Parathyroid adenoma (tissue), 2 donors: ENCODE measurements at regions not wholly inside any gene's neighbourhood (a gene's known extent, or its start where the extent isn't known, plus 50 kb on each side); places are given as distances from the start of the nearest gene placed in this dataset.

Source experiments
- H2AFZ ChIP-seq: fragments of 300-600 bp; sonication (generic); one replicate; pipeline ENCODE4 v1.7.0; 2017; ENCODE audit warnings: antibody characterized with exemption, mild to moderate bottlenecking
- H3K27ac ChIP-seq: fragments of 300-600 bp; sonication (generic); one replicate; pipeline ENCODE4 v1.7.0; 2017
- H3K27me3 ChIP-seq: fragments of 300-600 bp; sonication (generic); one replicate; pipeline ENCODE4 v1.7.0; 2017; ENCODE audit warnings: low read length; ENCODE audit not compliant: control insufficient read depth, insufficient read depth
- H3K36me3 ChIP-seq: fragments of 300-600 bp; sonication (generic); one replicate; pipeline ENCODE4 v1.7.0; 2017; ENCODE audit warnings: low read length; ENCODE audit not compliant: control insufficient read depth, insufficient read depth
- H3K4me1 ChIP-seq: fragments of 300-600 bp; sonication (generic); one replicate; pipeline ENCODE4 v1.7.0; 2017; ENCODE audit warnings: control low read depth
- H3K4me2 ChIP-seq: fragments of 300-600 bp; sonication (generic); one replicate; pipeline ENCODE4 v1.7.0; 2017; ENCODE audit warnings: low read length
- H3K4me3 ChIP-seq: fragments of 300-600 bp; sonication (generic); one replicate; pipeline ENCODE4 v1.7.0; 2017; ENCODE audit warnings: low read depth, low read length
- H3K79me2 ChIP-seq: fragments of 300-600 bp; sonication (generic); one replicate; pipeline ENCODE4 v1.7.0; 2017; ENCODE audit warnings: control low read depth
- H3K9ac ChIP-seq: fragments of 300-600 bp; sonication (generic); one replicate; pipeline ENCODE4 v1.7.0; 2017; ENCODE audit warnings: mild to moderate bottlenecking
- H3K9me3 ChIP-seq: fragments of 300-600 bp; sonication (generic); one replicate; pipeline ENCODE4 v1.7.0; 2017; ENCODE audit warnings: low read length; ENCODE audit not compliant: control insufficient read depth
- TF ChIP-seq, protein P1 (sequence below): fragments of 300-600 bp; sonication (generic); IDR thresholded peaks from one replicate; pipeline ENCODE4 v1.7.0; 2017; ENCODE audit warnings: antibody characterized with exemption, mild to moderate bottlenecking
- donor health status: primary hyperparathyroidism.

DNA sequence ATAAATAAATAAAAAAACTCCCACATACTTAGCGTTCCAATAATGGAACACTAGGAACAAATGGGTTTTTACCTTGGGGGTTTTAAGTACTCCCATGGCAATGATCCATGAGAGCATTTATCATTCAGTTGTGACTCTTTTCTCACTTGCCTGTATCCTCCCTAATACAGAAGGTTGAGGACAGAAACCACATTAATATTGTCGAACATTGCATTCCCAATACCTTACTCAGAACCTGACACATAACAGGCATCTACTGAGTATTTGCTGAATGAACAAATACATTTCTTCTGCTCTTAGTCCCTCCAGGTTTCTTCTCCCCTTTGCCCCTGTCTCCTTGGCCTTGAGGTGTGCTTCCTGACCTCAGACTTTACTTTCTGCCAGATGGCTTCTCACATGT lies 175.9 kb downstream of the CEMIP2 start:
- TF ChIP-seq, protein P1, sequence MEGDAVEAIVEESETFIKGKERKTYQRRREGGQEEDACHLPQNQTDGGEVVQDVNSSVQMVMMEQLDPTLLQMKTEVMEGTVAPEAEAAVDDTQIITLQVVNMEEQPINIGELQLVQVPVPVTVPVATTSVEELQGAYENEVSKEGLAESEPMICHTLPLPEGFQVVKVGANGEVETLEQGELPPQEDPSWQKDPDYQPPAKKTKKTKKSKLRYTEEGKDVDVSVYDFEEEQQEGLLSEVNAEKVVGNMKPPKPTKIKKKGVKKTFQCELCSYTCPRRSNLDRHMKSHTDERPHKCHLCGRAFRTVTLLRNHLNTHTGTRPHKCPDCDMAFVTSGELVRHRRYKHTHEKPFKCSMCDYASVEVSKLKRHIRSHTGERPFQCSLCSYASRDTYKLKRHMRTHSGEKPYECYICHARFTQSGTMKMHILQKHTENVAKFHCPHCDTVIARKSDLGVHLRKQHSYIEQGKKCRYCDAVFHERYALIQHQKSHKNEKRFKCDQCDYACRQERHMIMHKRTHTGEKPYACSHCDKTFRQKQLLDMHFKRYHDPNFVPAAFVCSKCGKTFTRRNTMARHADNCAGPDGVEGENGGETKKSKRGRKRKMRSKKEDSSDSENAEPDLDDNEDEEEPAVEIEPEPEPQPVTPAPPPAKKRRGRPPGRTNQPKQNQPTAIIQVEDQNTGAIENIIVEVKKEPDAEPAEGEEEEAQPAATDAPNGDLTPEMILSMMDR = no peak
- no peaks in the 10 kb centered on the region for H3K79me2 ChIP-seq
- no peak overlapping the region for H3K4me3 ChIP-seq
- no peak overlapping the region for H2AFZ ChIP-seq
- no peak overlapping the region for H3K9ac ChIP-seq
- no peak overlapping the region for H3K27ac ChIP-seq
- no peaks in the 10 kb centered on the region for H3K36me3 ChIP-seq
- no peak overlapping the region for H3K4me2 ChIP-seq
- H3K27me3 ChIP-seq = no peaks in the 10 kb centered on the region
- no peaks in the 10 kb centered on the region for H3K9me3 ChIP-seq
- no peaks in the 10 kb centered on the region for H3K4me1 ChIP-seq

DNA sequence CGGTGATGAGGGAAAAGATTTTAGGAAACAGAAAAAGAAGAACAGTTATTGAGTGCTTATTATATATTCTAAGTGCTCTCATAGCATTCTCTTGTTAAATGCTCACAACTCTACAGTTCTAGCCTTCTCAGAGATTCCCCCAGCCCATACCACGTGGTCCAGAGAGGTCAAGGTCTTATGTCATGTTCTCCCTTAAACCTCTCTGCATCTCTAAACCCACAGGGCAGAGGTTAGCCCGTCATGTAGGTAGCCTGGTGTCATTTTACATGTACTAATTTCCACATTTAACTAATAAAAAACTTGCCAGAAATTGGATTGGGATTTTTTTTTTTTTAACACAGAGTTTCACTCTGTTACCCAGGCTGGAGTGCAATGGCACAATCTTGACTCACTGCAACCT lies 178.0 kb downstream of the CEMIP2 start:
- Histone ChIP-seq H3K4me3 (no peak overlapping the region), H2AFZ (no peak overlapping the region), H3K4me2 (no peak overlapping the region), H3K4me1 (no peaks in the 10 kb centered on the region), H3K27me3 (no peaks in the 10 kb centered on the region), H3K9me3 (no peaks in the 10 kb centered on the region), H3K36me3 (no peaks in the 10 kb centered on the region), H3K79me2 (no peaks in the 10 kb centered on the region), H3K27ac (no peak overlapping the region), H3K9ac (no peak overlapping the region)
- TF ChIP-seq, protein P1 = no peak

DNA sequence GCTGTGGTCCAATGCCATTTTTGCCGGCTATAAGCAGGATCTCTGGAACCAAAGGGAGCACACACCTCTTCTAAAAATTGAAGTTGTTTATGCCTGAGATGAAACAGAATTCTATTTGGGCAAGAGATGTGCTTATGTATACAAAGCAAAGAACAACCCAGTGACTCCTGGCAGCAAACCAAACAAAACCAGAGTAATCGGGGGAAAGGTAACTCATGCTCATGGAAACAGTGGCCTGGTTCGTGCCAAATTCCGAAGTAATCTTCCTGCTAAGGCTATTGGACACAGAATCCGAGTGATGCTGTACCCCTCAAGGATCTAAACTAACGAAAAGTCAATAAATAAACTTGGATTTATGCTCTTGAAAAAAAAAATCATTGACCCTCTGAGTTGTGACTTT lies 178.7 kb downstream of the CEMIP2 start:
- no peak overlapping the region for H3K4me2 ChIP-seq
- no peaks in the 10 kb centered on the region for H3K27me3 ChIP-seq
- no peak overlapping the region for H3K4me3 ChIP-seq
- TF ChIP-seq, protein P1 = no peak
- no peak overlapping the region for H3K9ac ChIP-seq
- H3K79me2 ChIP-seq = no peaks in the 10 kb centered on the region
- no peaks in the 10 kb centered on the region for H3K36me3 ChIP-seq
- no peaks in the 10 kb centered on the region for H3K4me1 ChIP-seq
- no peaks in the 10 kb centered on the region for H3K9me3 ChIP-seq
- no peak overlapping the region for H2AFZ ChIP-seq
- H3K27ac ChIP-seq = no peak overlapping the region

DNA sequence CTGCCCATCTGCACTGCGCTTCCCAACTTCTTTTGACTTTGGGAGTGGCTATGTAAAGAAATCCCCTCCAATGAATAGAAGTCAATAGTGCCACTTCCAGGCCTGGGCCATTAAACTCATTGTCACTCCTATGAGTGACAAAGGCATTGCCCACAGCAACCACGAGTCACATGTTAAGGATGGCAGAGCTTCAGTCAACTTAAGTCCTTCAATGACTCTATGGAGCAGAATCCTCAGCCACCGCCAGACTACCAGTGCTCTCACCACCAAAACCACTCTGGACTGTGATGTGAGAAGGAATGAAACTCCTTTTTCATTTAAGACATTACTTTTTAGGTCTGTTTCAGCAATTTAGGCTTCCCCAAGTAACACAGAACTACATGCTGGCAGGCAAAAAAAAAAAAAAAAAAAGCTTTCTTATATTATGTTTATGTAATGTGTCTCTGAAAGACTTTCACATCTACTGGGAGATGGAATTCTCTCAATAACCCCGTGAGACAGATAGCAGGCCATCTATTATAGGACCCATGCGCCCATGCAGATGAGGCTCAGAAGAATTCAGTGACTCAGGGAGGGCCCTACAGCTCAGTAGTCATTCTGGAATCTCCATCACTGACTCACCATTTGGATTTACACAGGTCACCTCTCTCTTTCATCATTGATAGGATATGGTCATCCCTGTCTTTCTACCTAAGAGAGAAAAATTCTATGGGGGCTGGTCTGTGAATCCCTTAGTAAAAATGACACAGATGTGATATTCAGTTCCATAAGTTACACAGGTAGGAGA lies 180.5 kb downstream of the CEMIP2 start:
- Histone ChIP-seq H3K4me2 (no peak overlapping the region), H2AFZ (no peak overlapping the region), H3K9me3 (no peaks in the 10 kb centered on the region), H3K9ac (no peak overlapping the region), H3K79me2 (no peaks in the 10 kb centered on the region), H3K4me1 (no peaks in the 10 kb centered on the region), H3K4me3 (no peak overlapping the region), H3K36me3 (no peaks in the 10 kb centered on the region), H3K27ac (no peak overlapping the region), H3K27me3 (no peaks in the 10 kb centered on the region)
- TF ChIP-seq, protein P1 = no peak

DNA sequence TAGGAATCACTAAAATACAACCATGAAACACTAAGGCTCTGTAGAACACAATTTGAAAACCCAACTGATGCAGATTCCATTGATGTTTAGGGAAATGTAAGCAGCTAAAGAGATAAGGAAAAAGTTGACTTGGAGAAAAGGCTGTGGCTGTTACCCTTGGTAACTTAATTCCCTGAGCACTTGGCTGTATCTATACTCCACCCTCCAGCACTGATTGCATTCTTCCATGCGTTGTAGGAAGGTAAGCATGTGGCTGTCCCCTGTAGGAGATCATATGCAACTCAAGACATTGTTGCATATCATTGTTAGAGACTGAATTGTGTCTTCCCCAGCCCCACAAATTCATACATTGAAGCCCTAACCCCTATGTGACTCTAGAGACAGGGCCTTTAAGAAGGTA lies 184.5 kb downstream of the CEMIP2 start:
- Histone ChIP-seq H3K36me3 (no peaks in the 10 kb centered on the region), H3K79me2 (no peaks in the 10 kb centered on the region), H3K9me3 (no peaks in the 10 kb centered on the region), H3K4me3 (no peak overlapping the region), H2AFZ (no peak overlapping the region), H3K4me2 (no peak overlapping the region), H3K27ac (no peak overlapping the region), H3K4me1 (no peaks in the 10 kb centered on the region), H3K9ac (no peak overlapping the region), H3K27me3 (no peaks in the 10 kb centered on the region)
- TF ChIP-seq, protein P1 = no peak
